ENCODE measurements at regions not wholly inside any gene's neighbourhood (a gene's known extent, or its start where the extent isn't known, plus 50 kb on each side); places are given as distances from the start of the nearest gene placed in this dataset.
"Not testable (repeated sequence)": the region's sequence is repeated elsewhere in the genome, so short reads cannot be mapped to it uniquely, and the experiment has no call there.

DNA sequence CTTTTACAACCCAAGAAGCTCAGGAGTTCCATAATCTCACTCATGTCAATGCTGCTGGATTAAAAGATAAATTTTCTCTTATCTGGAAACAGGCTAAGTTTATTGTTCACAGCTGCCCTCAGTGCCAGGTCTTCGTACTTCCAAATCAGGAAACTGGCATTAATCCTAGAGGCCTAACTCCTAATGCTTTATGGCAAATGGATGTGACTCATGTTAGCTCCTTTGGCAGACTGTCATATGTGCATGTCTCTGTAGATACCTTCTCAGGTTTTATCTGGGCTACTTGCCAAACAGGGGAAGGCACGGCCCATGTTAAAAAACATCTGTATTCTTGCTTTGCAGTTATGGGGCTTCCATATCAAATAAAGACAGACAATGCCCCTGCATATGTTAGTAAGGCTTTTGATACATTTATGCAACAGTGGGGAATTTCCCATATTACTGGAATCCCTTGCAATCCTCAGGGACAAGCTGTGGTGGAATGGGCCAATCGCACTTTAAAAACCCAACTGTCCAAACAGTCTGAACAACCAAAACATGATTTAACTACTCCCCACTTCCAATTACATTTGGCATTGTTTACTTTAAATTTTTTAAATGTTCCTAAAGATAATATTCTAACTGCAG lies 570.8 kb upstream of the PTGER4 start:
- not testable (repeated sequence) for DNase-seq

DNA sequence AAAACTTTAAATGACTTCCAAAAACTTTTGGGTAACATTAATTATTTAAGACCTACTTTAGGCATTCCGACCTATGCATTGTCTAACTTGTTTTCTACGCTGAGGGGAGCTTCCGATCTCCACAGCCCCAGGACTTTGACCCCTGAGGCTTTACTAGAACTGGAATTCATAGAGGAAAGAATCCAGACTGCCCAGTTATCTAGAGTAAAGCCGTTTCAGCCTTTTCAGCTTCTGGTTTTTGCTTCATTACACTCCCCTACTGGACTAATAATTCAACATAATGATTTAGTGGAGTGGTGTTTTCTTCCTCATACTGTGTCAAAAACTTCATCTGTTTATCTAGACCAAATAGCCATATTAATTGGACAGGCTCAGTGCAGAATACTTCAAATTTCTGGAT lies 571.9 kb upstream of the PTGER4 start:
- DNase-seq: not testable (repeated sequence)

DNA sequence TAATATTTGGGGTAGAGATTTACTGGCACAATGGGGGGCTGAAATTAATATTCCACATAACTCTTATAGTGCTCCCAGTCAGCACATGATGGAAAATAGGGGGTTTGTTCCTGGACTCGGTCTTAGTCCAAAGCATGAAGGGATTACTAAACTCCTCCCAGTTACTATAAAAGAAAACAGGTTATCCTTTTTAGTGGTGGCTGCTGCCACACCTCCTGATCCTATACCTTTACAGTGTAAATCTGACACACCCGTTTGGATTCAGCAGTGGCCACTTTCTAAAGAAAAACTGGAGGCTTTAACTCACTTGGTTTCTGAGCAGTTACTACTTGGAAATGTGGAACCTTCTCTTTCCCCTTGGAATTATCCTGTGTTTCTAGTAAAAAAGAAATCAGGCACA lies 572.9 kb upstream of the PTGER4 start:
- no peak for DNase-seq

DNA sequence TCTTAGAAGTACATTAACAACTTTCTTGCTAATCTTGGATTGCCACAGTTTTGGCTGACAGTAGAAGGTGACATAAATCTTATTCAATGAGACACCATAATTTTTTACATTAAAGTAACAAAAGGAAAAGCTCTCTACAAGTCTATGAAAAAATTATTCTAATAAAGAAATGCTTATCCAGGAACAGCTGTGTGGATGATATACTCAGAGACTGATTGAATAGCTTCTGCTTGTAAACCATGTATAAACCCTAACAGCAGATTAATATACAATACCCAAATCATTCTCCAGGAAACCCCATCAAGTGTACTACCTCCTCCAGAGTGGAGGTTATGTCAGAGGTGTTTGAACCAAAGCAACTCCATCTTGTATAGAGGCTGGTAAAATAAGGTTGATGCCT lies 581.4 kb upstream of the PTGER4 start:
- no peak for DNase-seq

DNA sequence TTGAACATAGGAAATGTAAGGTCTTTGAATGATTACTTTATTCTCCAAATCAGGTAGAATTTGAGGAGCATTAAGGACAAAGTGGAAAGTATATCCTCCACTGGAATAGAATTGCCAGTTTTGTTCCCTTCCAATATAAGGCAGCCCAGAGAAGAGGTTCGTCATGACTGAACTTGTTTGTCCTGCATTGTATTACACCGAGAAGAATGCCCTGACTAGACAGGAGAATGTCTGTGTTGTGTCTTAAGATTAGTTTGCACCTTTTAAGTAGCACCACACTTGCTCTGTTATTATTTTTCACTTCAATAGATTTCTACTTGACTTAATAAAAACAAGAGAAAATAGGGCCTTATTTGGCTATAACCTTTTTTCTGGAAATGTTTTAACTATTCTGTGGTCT lies 586.2 kb upstream of the PTGER4 start:
- DNase-seq: no peak

DNA sequence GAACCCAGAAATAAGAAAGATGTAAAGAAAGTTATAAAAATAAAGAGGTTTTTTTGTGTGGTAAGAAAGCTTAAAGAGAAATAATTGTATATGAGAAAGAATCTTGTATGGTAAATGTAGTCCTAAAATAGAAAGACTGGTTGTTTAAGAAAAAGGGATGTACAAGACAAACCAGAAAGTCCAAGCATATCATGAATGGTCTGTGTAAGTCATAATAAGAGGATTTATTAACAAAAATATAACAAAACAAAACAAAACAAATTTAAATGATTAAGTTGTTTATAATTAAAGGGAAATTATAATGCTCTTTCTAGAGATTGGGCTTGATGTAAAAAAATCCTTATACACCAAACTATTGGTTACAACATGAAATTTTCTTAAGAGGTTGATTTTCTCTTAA lies 590.4 kb upstream of the PTGER4 start:
- DNase-seq: no peak

DNA sequence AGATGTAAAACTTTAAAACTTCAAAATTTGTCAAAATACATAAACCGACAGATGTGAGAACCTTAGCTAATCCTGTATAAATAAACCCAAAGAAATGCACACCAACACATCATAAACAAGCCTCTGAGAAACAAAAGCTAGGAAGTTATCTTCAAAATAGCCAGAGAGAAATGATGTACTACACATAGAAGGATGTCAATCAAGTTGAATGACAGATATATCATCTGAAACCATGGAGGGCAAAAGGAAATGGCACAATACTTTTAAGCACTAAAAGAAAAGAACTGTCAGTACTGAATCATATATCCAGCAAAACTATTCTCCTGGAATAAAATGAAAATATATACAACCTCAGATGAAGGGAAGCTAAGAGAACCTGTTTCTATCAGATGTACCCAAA lies 595.1 kb upstream of the PTGER4 start:
- DNase-seq: no peak

DNA sequence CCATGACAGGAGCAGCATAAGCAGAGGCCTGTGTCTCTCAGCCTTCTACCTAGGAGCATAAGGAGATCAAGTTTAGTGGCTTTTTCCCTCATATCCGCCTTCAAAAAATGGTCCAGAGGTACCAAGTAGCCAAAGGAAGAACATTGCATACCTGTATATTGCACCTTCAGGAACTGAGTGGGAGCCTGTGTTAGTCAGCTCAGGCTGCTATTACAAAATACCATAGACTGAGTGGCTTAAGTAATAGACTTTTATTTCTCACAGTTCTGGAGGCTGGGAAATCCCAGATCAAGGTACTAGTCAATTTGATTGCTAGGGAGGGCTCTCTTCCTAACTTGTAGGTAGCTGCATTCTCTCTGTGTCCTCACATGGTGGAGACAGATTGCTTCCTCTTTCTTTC lies 597.4 kb upstream of the PTGER4 start:
- no peak for DNase-seq

DNA sequence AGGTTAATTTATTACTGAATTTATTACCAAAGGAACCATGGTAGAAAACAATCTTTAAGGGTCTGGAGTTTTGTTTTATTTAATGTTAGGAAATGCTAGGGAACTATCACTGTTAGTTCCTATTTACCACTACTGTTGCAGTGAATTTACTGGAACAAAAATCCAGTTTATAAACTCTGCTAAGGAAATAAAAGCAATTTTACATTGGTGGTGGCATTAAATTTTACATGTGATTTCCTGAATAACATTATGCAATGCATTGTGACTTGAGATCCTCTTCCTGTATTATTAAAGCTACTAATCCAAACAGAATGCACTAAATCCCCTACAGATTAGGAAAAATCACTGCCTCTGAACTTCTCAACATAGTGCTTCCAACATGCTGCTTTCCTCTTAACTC lies 599.5 kb upstream of the PTGER4 start:
- no peak for DNase-seq

DNA sequence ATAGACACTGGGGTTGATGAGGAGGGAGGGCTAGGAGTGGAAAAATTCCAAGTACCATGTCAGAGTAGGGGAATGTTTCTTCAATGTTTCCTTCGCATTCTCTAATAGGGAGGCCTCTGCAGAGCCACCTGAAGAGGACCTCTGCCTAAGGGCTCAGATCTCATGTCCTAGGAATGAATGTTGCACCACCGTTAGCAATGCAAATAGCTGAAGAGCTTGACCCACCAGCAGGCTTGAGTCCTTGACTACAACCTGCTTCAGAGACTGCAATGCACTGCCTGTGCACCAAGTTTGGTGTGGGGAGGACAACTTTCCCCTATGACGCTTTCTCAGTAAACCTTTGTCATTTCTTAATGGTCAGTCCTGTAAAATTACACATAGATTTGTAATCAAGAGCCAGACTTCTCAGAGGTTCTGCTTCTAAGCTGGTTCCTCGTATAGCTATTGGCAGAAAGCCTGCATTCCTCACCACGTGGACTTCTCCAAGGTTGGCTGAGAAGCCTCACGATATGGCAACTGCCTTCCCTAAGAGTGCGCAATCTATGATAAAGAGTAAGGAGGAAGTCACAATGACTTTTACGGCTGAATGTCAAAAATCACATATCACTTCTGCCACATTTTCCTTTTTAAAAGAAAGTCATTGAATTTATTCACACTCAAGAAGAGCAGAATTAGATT lies 600.7 kb upstream of the PTGER4 start:
- DNase-seq: no peak

DNA sequence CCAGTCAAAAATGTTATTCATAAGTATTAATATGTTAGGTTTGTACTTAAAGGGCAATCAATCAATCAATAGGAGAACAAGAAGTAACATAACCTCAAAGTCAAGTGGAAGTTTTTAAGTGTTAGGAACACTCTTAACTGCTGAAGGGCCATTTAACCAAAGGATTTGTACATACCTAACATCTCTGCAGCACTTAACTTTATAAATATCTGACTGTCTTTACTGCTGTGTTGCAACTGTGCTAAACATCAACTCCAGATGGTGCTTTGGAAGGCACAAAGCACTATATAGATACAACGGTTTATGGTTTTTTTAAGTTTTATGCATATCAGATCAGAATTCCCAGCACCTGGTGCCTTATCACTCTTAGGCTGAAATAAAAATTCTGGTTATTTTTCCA lies 604.9 kb upstream of the PTGER4 start:
- DNase-seq: no peak

DNA sequence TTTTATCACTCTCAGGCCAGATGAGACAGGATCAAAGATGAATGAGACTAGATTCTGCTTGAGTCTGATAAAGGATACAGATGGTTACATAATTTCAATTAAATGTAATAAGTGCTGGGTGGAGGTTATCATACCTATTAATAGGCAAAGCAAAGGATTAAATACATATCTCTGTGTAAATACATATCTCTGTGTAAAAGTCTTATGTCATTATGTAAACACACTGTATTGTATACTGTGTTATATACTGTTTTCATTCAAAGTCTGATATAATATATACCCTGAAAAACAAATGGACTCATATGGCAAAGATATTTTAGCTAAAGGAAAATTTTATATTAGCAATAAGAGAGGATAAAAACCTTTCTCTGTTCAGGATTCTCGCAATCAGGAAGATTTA lies 605.8 kb upstream of the PTGER4 start:
- DNase-seq: no peak

DNA sequence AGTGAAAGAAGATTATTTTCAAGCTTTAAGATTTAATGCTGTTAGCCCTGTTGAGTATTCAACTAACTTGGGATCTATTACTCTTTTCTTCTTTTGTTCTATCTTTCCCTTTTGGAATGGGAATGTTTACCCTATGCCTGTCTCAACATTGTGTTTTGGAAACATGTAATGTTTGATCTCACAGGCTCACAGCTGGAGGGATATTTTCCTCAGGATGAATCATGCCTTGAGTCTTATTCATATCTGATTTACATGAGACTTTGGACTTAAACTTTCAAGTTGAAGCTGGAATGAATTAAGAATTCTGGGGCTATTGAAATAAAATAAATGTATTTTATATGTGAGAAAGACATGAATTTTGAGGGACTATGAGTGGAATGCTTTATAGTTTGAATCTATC lies 607.8 kb upstream of the PTGER4 start:
- no peak for DNase-seq

DNA sequence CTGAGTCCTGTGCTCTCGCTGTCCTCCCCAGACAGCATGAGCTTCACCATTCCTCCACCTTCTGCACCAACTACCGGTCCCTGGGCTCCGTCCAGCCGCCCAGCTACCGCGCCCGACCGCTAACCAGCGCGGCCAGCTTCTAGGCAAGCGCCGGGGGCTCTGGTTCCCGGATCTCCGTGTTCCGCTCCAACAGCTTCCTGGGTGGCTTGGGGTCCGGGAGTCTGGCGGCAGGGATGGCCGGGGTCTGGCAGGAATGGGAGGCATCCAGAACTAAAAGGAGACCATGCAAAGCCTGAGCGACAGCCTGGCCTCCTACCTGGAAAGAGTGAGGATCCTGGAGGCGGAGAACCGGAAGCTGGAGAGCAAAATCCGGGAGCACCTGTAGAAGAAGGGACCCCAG lies 613.1 kb upstream of the PTGER4 start:
- no peak for DNase-seq

DNA sequence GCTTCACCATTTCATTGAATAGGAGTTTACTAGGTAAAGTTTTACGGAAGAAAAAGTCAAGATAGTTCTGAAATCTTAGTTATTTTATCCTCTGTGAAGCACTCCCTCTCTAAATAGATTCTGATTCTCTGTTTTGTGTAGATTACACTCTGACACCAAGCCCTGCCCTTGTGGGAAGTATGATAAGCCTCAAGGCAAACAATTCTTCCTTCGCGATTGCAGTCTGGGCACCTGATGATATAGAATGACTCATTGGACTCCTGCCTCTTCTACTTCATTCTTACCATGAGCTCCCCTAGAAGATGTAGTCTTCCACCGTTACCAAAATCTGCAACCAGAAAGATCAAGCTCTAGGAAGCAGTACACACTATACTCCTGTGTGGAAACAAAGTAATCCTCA lies 626.9 kb upstream of the PTGER4 start:
- no peak for DNase-seq

DNA sequence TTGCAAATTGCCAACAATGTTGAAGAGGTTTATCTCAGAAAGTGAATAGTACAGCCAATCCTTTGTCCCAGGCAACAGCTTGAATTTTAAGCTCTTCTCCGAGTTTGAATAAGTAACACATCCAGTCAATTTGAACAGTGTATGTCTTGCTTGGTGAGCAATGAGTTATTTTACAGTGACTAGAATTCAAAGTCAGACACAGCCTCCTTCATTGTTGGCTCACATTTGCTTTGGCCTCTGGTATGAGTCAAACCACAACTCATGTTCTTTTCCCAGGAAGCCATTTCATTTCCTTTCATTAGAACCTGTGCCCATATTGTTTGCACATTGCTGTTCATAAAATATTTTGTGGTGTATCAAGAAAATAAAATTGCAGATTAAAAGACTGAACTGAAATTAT lies 622.0 kb upstream of the DAB2 start:
- DNase-seq: no peak

DNA sequence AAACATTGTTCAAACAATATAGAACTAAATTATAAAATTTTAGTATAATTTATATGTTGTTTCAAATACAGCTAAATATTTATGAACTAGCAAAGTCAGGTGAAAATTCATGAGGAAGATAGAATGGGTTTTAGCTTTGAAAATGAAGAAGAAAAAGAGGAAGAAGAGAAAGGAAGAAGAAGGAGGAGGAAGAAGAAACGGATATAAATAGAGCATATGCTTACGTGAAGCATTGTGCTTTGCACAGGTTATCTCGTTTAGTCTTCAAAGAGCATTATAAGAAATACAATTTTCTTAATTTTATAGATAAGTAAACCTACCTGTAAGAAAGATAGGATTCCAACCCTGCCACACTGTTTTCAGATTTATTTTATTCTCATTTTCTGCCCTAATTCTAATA lies 620.6 kb upstream of the DAB2 start:
- DNase-seq: no peak

DNA sequence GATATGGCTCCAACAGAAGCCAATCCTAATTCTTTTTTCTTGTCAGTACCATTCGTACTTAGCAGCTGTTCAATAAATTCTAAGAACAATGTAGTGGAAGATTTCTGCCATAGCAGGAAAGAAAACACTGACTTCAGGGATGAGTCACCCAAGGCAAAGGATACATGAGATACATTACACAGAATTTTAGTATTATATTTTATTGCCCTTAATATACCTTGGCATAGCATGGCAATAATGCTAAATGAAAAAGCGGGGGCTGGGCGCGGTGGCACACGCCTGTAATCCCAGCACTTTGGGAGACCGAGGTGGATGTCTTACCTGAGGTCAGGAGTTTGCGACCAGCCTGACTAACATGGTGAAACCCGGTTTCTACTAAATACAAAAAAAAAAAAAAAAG lies 619.1 kb upstream of the DAB2 start:
- DNase-seq: no peak

DNA sequence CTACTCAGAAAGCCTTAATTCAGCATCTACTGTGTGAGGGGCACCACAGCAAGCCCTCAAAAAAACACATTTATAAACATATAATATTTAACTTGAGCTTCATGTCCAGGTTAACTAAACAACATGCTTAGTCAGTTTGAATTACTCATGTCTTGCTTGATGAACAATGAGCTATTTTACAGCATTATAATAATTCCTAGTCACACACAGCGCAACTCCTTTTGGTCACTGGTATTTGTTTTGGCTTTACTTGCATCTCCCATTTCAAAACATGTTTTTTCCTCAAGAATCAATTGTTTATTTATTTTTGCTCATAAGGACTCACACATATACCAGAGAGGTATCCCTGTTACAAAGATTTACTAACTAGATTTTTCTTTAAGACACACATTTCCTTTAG lies 616.7 kb upstream of the DAB2 start:
- DNase-seq: no peak

DNA sequence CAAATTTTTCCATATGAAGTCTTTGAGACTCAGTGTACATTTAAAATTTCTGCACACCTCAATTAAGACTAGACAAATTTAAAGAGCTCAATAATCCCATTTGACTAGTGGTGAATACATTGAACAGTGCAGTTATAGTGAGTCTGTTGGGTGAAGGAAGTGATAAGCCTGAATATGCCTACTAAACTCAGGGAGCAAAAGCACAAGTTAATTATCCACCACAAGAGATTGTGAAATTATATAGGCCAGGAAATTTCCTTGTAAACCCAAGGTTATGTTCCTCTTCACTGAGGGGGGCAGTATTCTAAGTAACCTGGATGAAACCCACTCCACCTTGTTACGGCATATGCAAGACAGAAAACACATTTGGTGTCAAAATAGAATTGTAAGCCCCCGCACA lies 612.9 kb upstream of the DAB2 start:
- no peak for DNase-seq

DNA sequence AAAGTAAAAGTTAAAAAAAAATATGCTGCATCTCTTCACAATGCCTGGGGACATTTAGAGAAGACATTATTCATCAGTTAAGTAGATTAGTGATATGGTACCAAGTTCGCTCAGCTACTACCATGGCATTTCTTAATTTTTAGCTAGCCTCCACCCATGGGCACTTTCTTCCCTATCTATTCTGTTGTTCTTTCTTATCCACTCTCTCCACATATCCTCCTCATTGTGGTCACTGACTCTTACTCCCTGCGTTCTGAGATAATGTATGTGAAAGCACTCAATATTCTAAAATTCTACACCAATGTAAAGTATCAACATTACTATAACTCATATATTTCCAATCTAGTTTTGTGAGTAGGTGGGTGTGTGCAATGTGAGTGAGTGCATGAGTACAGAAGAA lies 609.7 kb upstream of the DAB2 start:
- DNase-seq: no peak

DNA sequence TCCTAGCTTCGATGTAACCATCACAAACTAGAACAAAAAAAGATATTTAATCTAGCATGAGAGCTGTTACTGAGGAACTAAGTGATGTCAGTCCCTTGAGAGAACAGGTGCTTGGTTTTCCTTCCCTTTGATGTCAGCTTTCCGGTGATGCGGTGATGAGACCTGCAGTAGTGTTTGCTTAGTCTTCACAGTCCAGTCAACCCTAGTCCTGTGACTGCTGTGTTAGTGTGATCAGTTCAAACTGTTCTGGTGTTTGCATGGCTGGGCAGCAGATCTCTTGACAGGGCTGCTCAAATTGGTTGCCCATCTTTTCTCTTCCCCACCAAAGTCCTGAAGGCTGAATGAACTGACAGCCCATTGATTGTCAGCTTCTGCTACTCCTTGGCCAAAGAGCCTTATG lies 608.6 kb upstream of the DAB2 start:
- DNase-seq: no peak

DNA sequence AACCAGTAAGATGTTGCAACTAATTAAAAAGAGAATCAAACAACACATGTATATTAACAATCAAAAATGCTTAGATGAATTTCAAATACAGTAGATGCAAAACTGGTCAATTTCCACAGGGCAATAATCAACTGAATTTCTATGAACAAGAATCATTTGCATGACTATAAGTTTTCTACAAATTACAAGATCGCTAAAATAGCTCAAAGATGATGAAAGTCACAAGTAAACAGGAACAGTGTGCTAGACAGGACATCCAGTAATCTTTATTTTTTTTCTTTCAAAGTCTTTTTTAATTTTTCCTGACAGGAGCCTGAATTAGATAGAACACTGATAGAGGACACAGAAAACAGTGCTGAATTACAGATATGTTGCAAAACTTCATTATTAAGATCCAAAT lies 608.2 kb upstream of the DAB2 start:
- DNase-seq: no peak

DNA sequence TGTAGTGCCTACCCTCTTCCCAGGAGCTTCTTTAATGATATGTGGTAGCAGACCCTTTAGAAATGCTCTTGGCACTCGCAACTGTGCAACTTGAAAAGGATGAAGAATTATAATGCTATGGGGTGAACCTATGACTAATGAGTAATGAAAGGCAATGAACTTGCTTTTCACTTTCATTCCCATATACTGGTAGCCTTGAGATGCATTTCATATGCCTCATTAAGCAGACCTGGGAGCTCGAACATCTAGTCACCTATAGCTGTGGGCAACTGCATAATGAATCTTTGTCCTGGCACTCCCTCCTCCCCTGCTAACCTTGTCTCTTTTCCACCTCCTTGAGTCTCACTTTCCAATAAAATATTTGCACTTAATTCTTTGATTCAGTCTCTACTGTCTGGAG lies 605.9 kb upstream of the DAB2 start:
- DNase-seq: no peak
